SK-N-SH (cell line): ENCODE measurements at regions not wholly inside any gene's neighbourhood (a gene's known extent, or its start where the extent isn't known, plus 50 kb on each side); places are given as distances from the start of the nearest gene placed in this dataset.

Source experiments
- CTCF ChIA-PET: fragments of 300-600, 350-600 bp; formaldehyde crosslinking; extraction: SDS; loops from one replicate; lab custom pipeline; 2021; lab: Yijun Ruan, JAX
- POLR2A ChIA-PET: fragments of 350-600 bp; sonication (Branson Sonifier 250); formaldehyde crosslinking; extraction: SDS; loops from one replicate; lab custom pipeline; 2020; ENCODE audit warnings: antibody characterized with exemption, inconsistent platforms; lab: Yijun Ruan, JAX
- DNase-seq: peaks from one replicate; pipeline ENCODE4 v3.0.0; 2012
- H2AFZ ChIP-seq: fragments of 200-600 bp; sonication (generic); 2 replicates; pipeline ENCODE4 v1.8.1; 2016; ENCODE audit warnings: antibody characterized with exemption, mild to moderate bottlenecking, low read depth
- H3F3A ChIP-seq: fragments of 200-600 bp; sonication (generic); replicated peaks from 2 replicates; pipeline ENCODE3; 2016; ENCODE audit warnings: antibody characterized with exemption, mild to moderate bottlenecking; ENCODE audit not compliant: insufficient read depth
- H3K27ac ChIP-seq, 2 experiments: fragments of 200-500 bp in 1 of 2; fragments of 200-600 bp in 1 of 2; sonication (Bioruptor generic) in 1 of 2; sonication (generic), shearing (Covaris generic) in 1 of 2; 2 replicates each; pipeline versions ENCODE4 v1.5.1 to v1.6.1; 2014 to 2016; ENCODE audit warnings: low read depth in 2 of 2, inconsistent platforms in 1 of 2, low read length in 1 of 2, mild to moderate bottlenecking in 1 of 2, mixed read lengths in 1 of 2
- H3K27me3 ChIP-seq: fragments of 200-600 bp; sonication (generic), shearing (Covaris generic); 2 replicates; pipeline ENCODE4 v1.6.1; 2016; ENCODE audit warnings: mixed run types; ENCODE audit not compliant: insufficient read depth
- H3K36me3 ChIP-seq, 2 experiments: fragments of 200-500 bp in 1 of 2; fragments of 200-600 bp in 1 of 2; sonication (Bioruptor generic) in 1 of 2; sonication (generic) in 1 of 2; replicated peaks in 1 of 2; 2 replicates each; pipeline versions ENCODE3 to v1.5.1; 2014 to 2016; ENCODE audit warnings: low read length in 1 of 2, mild to moderate bottlenecking in 1 of 2; ENCODE audit not compliant: insufficient read depth in 2 of 2, control insufficient read depth in 1 of 2
- H3K4me1 ChIP-seq, 2 experiments: fragments of 200-500 bp in 1 of 2; fragments of 200-600 bp in 1 of 2; sonication (Bioruptor generic) in 1 of 2; sonication (generic), shearing (Covaris generic) in 1 of 2; 2 replicates each; pipeline versions ENCODE4 v1.5.1 to v1.6.1; 2014 to 2016; ENCODE audit warnings: low read depth in 1 of 2, low read length in 1 of 2, mixed run types in 1 of 2; ENCODE audit not compliant: insufficient read depth in 2 of 2, control insufficient read depth in 1 of 2
- H3K4me2 ChIP-seq: fragments of 200-600 bp; sonication (generic), shearing (Covaris generic); 2 replicates; pipeline ENCODE4 v1.6.1; 2017; ENCODE audit warnings: mixed run types
- H3K4me3 ChIP-seq, 2 experiments: fragments of 200-500 bp in 1 of 2; fragments of 200-600 bp in 1 of 2; sonication (Bioruptor generic) in 1 of 2; sonication (generic), shearing (Covaris generic) in 1 of 2; 2 replicates each; pipeline versions ENCODE4 v1.5.1 to v1.8.1; 2014 to 2016; ENCODE audit warnings: low read depth in 2 of 2, inconsistent platforms in 1 of 2, low read length in 1 of 2, mild to moderate bottlenecking in 1 of 2, mixed read lengths in 1 of 2, moderate library complexity in 1 of 2
- H3K79me2 ChIP-seq: fragments of 200-600 bp; sonication (generic); 2 replicates; pipeline ENCODE4 v1.8.1; 2017; ENCODE audit warnings: mild to moderate bottlenecking; ENCODE audit not compliant: insufficient read depth
- H3K9ac ChIP-seq: fragments of 200-600 bp; sonication (generic); 2 replicates; pipeline ENCODE4 v1.6.1; 2017; ENCODE audit warnings: mixed run types
- H3K9me2 ChIP-seq: fragments of 200-600 bp; sonication (generic); 2 replicates; pipeline ENCODE4 v1.6.1; 2017; ENCODE audit warnings: mixed run types
- H3K9me3 ChIP-seq: fragments of 200-600 bp; sonication (generic); 2 replicates; pipeline ENCODE4 v1.6.1; 2017; ENCODE audit warnings: mixed run types, mild to moderate bottlenecking, moderate library complexity
- H4K20me1 ChIP-seq: fragments of 200-600 bp; sonication (generic); 2 replicates; pipeline ENCODE4 v1.6.1; 2017; ENCODE audit warnings: mild to moderate bottlenecking, mixed run types; ENCODE audit not compliant: insufficient read depth
- CHD2 ChIP-seq: fragments of 150-350 bp; IDR thresholded peaks from 2 replicates; pipeline ENCODE4 v1.6.1; 2018; ENCODE audit warnings: low read length; ENCODE audit not compliant: partially characterized antibody
- CTCF ChIP-seq: fragments of 200-600 bp; sonication (generic); IDR thresholded peaks from 2 replicates; pipeline ENCODE4 v1.6.1; 2017; ENCODE audit warnings: antibody characterized with exemption, mild to moderate bottlenecking, moderate library complexity
- ELF1 ChIP-seq: IDR thresholded peaks from 2 replicates; pipeline ENCODE4 v1.4.0; 2012
- EP300 ChIP-seq, 2 experiments: IDR thresholded peaks; 2 replicates each; pipeline versions ENCODE4 v1.4.0 to v1.6.1; 2012; ENCODE audit warnings: borderline replicate concordance in 1 of 2, low read depth in 1 of 2, low read length in 1 of 2
- FOSL2 ChIP-seq: IDR thresholded peaks from 2 replicates; pipeline ENCODE4 v1.4.0; 2012; ENCODE audit warnings: low read depth, mild to moderate bottlenecking, moderate library complexity, borderline replicate concordance
- FOXJ3 ChIP-seq: sonication (generic); formaldehyde crosslinking; IDR thresholded peaks from 2 replicates; pipeline ENCODE4 v1.5.1; 2020; ENCODE audit warnings: mild to moderate bottlenecking, missing genetic modification reagents
- FOXM1 ChIP-seq: IDR thresholded peaks from 2 replicates; pipeline ENCODE4 v1.4.0; 2012; ENCODE audit warnings: low read depth, mild to moderate bottlenecking
- GABPA ChIP-seq: IDR thresholded peaks from 2 replicates; pipeline ENCODE4 v1.4.0; 2012; ENCODE audit warnings: low read depth, mild to moderate bottlenecking
- GATA2 ChIP-seq: sonication (generic); formaldehyde crosslinking; IDR thresholded peaks from 2 replicates; pipeline ENCODE4 v1.5.0; 2020; ENCODE audit warnings: mild to moderate bottlenecking, missing genetic modification reagents
- IRF3 ChIP-seq: fragments of 150-350 bp; IDR thresholded peaks from 2 replicates; pipeline ENCODE4 v1.6.1; 2016; ENCODE audit warnings: mild to moderate bottlenecking, low read depth, low read length
- JUND ChIP-seq: IDR thresholded peaks from 2 replicates; pipeline ENCODE4 v1.4.0; 2012
- MEF2A ChIP-seq: IDR thresholded peaks from 2 replicates; pipeline ENCODE4 v1.4.0; 2012; ENCODE audit warnings: low read depth, borderline replicate concordance
- MXI1 ChIP-seq: IDR thresholded peaks from 2 replicates; pipeline ENCODE4 v1.6.1; 2012; ENCODE audit warnings: mild to moderate bottlenecking, low read depth, low read length, improper control_type of control experiment
- NFIC ChIP-seq: IDR thresholded peaks from 2 replicates; pipeline ENCODE4 v1.4.0; 2012; ENCODE audit warnings: borderline replicate concordance
- NRF1 ChIP-seq: IDR thresholded peaks from 2 replicates; pipeline ENCODE4 v1.6.1; 2012; ENCODE audit warnings: low read depth, mild to moderate bottlenecking, low read length
- POLR2AphosphoS5 ChIP-seq: IDR thresholded peaks from 2 replicates; pipeline ENCODE4 v1.6.1; 2012; ENCODE audit warnings: low read depth, low read length
- RCOR1 ChIP-seq: fragments of 150-350 bp; IDR thresholded peaks from 2 replicates; pipeline ENCODE4 v1.6.1; 2017; ENCODE audit warnings: antibody characterized with exemption, low read length
- RFX5 ChIP-seq: IDR thresholded peaks from 2 replicates; pipeline ENCODE4 v1.6.1; 2012; ENCODE audit warnings: mild to moderate bottlenecking, improper control_type of control experiment, low read length
- RXRA ChIP-seq: IDR thresholded peaks from 2 replicates; pipeline ENCODE4 v1.4.0; 2012; ENCODE audit warnings: low read depth, mild to moderate bottlenecking, borderline replicate concordance
- SMC3 ChIP-seq: IDR thresholded peaks from 2 replicates; pipeline ENCODE4 v1.6.1; 2012; ENCODE audit warnings: low read depth, low read length, improper control_type of control experiment
- TAF1 ChIP-seq: IDR thresholded peaks from 2 replicates; pipeline ENCODE4 v1.6.1; 2012; ENCODE audit warnings: low read depth, mild to moderate bottlenecking, low read length, moderate library complexity, borderline replicate concordance
- USF1 ChIP-seq: IDR thresholded peaks from 2 replicates; pipeline ENCODE4 v1.4.0; 2012; ENCODE audit warnings: low read depth, borderline replicate concordance
- YY1 ChIP-seq: IDR thresholded peaks from 2 replicates; pipeline ENCODE4 v1.4.0; 2012; ENCODE audit warnings: low read depth, mild to moderate bottlenecking
- ZBTB33 ChIP-seq: IDR thresholded peaks from 2 replicates; pipeline ENCODE4 v1.4.0; 2012; ENCODE audit warnings: low read depth, borderline replicate concordance
- WGBS: methylation state at CpG from one replicate; pipeline ENCODE4 v1.1.6; 2017; ENCODE audit warnings: low lambda C conversion rate; 5-methylcytosine and 5-hydroxymethylcytosine counted together
- TF ChIP-seq, protein P1 (sequence below): fragments of 150-350 bp; IDR thresholded peaks from 2 replicates; pipeline ENCODE4 v1.6.1; 2017; ENCODE audit warnings: antibody characterized with exemption, low read length, low read depth, borderline replicate concordance

DNA sequence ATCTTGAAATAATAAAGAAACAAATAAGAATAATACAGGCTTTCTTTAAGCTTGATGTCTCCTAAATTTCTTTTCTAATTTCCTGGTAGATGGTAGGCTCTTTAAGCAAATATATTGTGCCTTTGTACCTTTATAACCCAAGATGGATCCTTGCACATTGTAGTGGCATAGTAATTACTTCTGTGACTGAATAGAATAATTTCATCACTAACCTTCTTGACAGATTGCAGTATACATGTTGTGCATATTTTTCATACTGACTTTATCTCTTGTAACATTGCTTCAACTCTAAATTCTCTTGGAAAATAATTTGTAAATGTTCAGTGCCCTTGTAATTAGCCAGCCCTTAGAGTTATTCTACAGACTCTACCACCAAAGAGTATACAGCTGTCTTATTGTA is 1433.8 kb upstream of the GBE1 start:
- POLR2A ChIA-PET: no interaction called here
- H3K4me1 ChIP-seq: no peaks in the 10 kb centered on the region
- no peak overlapping the region for H3K27ac ChIP-seq
- H3K9ac ChIP-seq: no peak overlapping the region
- TF ChIP-seq ZBTB33: no peak
- no peak for TF ChIP-seq FOXJ3 (CRISPR knock-in tag)
- TF ChIP-seq CHD2: no peak
- TF ChIP-seq MXI1: no peak
- TF ChIP-seq GABPA: no peak
- TF ChIP-seq RCOR1: no peak
- no peak for TF ChIP-seq CTCF
- TF ChIP-seq, protein P1, sequence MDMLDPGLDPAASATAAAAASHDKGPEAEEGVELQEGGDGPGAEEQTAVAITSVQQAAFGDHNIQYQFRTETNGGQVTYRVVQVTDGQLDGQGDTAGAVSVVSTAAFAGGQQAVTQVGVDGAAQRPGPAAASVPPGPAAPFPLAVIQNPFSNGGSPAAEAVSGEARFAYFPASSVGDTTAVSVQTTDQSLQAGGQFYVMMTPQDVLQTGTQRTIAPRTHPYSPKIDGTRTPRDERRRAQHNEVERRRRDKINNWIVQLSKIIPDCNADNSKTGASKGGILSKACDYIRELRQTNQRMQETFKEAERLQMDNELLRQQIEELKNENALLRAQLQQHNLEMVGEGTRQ: no peak
- TF ChIP-seq IRF3: no peak
- TF ChIP-seq FOSL2: no peak
- H3K9me2 ChIP-seq: no peaks in the 10 kb centered on the region
- CTCF ChIA-PET: no interaction called here
- H4K20me1 ChIP-seq: no peaks in the 10 kb centered on the region
- H3K79me2 ChIP-seq: no peaks in the 10 kb centered on the region
- no peak for DNase-seq
- no peaks in the 10 kb centered on the region for H3K36me3 ChIP-seq
- no peaks in the 10 kb centered on the region for H3F3A ChIP-seq
- no peak overlapping the region for H3K4me2 ChIP-seq
- no peak overlapping the region for H2AFZ ChIP-seq
- no peaks in the 10 kb centered on the region for H3K27me3 ChIP-seq
- H3K9me3 ChIP-seq: no peaks in the 10 kb centered on the region
- no peak overlapping the region for H3K4me3 ChIP-seq

GRCh38 chr3:83193526-83193925 is 1432.1 kb upstream of the GBE1 start:
- ChIA-PET CTCF (no interaction called here), POLR2A (no interaction called here)
- Histone ChIP-seq H3K4me3 (no peak overlapping the region), H3K4me2 (no peak overlapping the region), H2AFZ (no peak overlapping the region), H3K9ac (no peak overlapping the region), H4K20me1 (no peaks in the 10 kb centered on the region), H3K27ac (no peak overlapping the region), H3K9me2 (no peaks in the 10 kb centered on the region), H3K4me1 (no peaks in the 10 kb centered on the region), H3K9me3 (no peaks in the 10 kb centered on the region), H3K36me3 (no peaks in the 10 kb centered on the region), H3K27me3 (no peaks in the 10 kb centered on the region), H3K79me2 (no peaks in the 10 kb centered on the region), H3F3A (no peaks in the 10 kb centered on the region)
- TF ChIP-seq USF1 (no peak), YY1 (no peak), TAF1 (no peak), JUND (no peak), SMC3 (no peak), ELF1 (no peak), RXRA (no peak), GATA2 (CRISPR knock-in tag) (no peak), POLR2AphosphoS5 (no peak), FOXM1 (no peak), NRF1 (no peak), EP300 (IDR thresholded peaks at IDR 0.05; ENCODE audit: borderline replicate concordance in 1 of 2, low read depth in 1 of 2, low read length in 1 of 2) (no peak), RFX5 (no peak), NFIC (no peak), RCOR1 (no peak), MEF2A (no peak)
- no peak for DNase-seq
- WGBS: 6% methylated on average over 1 of the region's 1 CpG
